ENCODE measurements at regions not wholly inside any gene's neighbourhood (a gene's known extent, or its start where the extent isn't known, plus 50 kb on each side); places are given as distances from the start of the nearest gene placed in this dataset.
"Not testable (repeated sequence)": the region's sequence is repeated elsewhere in the genome, so short reads cannot be mapped to it uniquely, and the experiment has no call there.

GRCh38 chr12:62008703-62009102, 251.5 kb upstream of the USP15 start:
- no peak for DNase-seq (ENCODE audit: low read depth)

GRCh38 chr12:62009445-62009844, 250.8 kb upstream of the USP15 start:
- no peak for DNase-seq (ENCODE audit: low read depth)

DNA sequence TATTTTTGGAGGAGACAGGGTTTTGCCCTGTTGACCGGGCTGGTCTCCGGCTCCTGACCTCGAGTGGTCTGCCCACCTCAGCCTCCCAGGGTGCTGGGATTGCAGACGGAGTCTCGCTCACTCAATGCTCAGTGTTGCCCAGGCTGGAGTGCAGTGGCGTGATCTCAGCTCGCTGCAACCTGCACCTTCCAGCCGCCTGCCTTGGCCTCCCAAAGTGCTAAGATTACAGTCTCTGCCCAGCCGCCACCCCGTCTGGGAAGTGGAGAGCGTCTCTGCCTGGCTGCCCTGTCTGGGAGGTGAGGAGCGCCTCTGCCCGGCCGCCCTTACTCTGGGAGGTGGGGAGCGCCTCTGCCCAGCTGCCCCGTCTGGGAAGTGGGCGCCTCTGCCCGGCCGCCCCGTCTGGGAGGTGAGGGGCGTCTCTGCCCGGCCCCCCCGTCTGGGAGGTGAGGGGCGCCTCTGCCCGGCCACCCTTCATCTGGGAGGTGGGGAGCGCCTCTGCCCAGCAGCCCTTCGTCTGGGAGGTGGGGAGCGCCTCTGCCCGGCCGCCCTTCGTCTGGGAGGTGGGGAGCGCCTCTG, 249.8 kb upstream of the USP15 start:
- not testable (repeated sequence) for DNase-seq (ENCODE audit: low read depth)

GRCh38 chr12:62010973-62011372, 249.2 kb upstream of the USP15 start:
- not testable (repeated sequence) for DNase-seq (ENCODE audit: low read depth)

- no peak for DNase-seq (ENCODE audit: low read depth)
These were observed 245.9 kb upstream of the USP15 start for GRCh38 chr12:62014330-62014729.

DNA sequence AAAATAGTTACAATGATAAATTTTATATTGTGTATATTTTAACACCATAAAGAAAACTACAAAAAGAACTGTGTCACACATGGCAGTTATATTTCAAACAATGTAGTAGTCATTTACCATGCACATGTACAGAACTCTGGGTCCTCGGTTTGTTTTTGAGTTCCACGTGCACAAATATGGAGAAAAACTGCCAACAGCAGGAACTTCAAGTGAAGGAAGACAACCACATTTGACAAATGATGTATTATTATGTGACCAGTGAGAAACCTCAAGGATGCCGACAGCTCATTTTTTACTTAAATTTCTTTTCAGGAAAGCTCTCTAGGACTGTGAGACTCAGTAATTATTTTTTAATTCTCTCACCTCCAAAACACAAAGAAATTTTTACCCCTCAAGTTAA, 244.2 kb upstream of the USP15 start:
- no peak for DNase-seq (ENCODE audit: low read depth)

- no peak for DNase-seq (ENCODE audit: low read depth)
These were observed 238.4 kb upstream of the USP15 start for GRCh38 chr12:62021808-62022207.

DNA sequence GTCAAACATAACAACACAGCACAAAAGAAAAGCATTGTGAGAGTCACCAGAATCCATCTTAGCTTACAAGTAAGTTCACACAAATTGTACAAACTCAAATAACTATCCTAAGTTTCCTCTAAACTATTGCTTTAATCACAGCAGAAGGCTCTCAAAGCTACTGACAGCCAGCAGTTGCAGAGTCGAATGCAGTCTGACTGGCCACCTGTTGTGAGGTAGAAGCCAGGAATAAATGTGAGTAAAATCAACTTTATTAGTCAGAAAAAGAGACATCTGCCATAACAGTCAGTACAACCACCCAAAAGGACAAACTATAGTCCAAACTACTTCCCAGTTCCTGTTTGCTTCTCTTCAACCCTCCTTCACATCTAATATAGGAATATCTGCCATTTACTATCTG, 231.7 kb upstream of the USP15 start:
- no peak for DNase-seq (ENCODE audit: low read depth)

DNA sequence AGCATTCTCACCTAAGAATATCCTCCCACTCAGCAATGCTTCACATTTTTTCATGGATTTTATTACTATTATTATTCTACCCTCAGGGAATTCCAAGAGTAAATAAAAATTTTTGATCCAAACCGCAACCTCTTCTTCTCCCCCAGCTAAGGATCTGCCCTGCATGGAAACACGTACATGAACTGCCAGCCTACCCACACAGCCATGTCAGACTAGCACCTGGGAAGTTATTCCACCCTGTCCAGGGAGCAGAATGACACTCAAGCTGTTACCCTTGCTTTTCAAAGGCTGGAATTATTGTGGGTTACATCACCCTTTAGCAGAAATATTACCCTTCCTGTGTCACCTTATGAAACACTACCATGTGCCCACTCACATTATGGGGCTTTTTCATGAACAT, 227.3 kb upstream of the USP15 start:
- DNase-seq (ENCODE audit: low read depth) = no peak

DNA sequence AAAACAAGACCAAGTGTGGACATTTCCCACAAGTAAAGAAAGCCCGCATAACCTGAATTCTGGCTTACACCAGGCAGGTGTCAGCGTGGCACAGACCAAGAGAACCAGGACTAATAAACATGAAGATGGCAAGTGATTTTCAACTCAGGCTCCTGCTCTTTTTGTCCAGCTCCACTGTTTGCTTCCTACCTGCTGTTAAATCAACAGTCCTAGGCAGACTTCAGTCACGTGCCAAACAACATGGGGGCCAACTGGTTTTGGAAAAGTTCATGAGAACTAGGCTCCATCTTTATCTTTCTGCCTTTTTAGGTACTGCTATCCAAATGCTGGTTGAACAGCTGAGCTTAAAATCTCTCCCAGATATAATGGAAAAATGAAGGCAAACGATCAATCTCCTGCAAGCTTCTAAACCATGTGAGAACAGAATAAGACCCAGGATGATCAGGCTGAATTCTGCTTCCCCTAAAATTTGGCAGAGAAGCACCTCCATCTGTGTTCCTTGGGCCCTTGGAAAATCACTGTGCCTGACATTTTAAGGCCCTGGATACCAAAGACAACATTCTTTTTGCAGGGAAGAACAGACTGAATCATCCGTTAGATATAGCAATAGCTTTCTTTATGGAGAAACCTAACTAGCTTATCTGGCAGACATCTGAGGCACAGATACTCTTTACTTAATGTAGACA, 215.6 kb upstream of the USP15 start:
- DNase-seq (ENCODE audit: low read depth) = no peak

GRCh38 chr12:62045211-62045610, 215.0 kb upstream of the USP15 start:
- DNase-seq (ENCODE audit: low read depth) = no peak

DNA sequence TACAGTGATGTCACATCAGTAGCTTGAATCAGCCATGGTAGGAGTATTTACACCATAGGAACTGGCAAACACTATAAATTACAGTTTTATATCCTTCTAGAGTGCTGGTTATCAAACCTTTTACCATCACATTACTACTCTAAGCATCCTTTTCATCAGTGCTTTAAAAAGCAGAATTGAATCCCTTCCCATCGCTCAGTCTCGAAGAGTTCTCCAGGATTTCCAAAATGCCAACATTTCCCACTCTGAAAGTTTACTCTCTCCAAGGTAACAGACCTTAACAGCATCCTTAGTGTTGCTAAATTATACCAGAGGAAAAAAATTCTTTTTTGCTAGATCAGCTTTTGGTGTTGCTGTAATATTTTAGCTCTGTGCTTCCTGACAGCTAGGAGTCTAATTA, 209.4 kb upstream of the USP15 start:
- no peak for DNase-seq (ENCODE audit: low read depth)

- no peak for DNase-seq (ENCODE audit: low read depth)
These were observed 190.2 kb upstream of the USP15 start for GRCh38 chr12:62069976-62070375.

- not testable (repeated sequence) for DNase-seq (ENCODE audit: low read depth)
These were observed 187.0 kb upstream of the USP15 start for GRCh38 chr12:62073236-62073635.

- DNase-seq (ENCODE audit: low read depth) = no peak
These were observed 184.3 kb upstream of the USP15 start for GRCh38 chr12:62075870-62076269.

DNA sequence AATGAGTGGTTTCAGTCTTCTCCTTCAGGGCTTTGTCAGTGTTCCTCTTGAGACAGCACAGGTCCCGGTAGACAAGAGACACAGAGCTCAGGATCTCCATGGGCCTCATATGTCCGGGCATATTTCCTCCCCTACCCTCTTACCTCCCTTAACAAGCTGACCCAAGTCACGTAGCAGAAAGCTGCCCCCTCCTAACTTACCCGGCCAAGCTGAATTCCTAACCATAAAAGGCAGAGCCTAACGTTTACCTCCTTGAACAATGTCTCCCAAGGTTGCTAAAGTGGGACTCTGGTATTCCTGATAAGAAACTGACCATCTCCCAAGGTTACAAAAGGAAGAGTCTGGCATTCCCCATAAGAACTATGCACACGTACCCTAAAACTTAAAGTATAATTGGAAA, 182.2 kb upstream of the USP15 start:
- no peak for DNase-seq (ENCODE audit: low read depth)

DNA sequence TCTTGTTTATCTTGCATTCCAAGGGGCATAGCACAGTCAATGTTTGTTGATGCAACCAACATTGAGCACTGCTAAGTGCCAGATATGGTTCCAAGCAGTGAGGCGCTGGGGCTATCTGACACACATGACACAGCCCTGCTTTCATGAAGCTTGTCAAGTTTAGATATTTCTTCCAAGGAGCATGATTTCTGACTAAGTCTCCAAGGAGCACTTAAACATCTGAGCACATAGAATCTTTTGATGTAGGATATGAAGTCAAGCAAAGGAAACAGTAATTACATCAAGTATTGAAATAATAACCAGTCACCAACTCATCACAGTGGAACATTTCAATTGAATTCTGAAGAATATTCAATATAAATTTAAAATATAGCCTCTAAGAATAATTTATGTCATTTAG, 177.8 kb upstream of the USP15 start:
- no peak for DNase-seq (ENCODE audit: low read depth)

DNA sequence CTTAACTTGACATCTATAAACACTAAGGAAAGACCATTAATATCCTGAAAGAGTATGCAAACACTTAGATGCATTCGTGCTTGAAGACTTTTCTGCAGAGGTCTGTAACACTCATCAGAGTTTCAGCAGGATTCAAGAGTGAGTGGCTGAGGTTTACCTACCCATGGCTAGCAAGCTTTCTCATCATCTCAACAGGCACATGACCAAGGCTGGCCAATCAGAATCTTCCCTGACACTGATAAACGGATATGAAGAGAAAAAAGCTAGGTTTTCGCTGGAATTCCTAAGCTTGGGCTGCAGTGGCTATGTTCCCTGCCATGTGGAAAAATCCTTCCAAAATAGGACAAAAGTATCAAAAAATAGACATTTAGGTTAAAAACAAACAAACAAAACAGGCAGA, 162.1 kb upstream of the USP15 start:
- no peak for DNase-seq (ENCODE audit: low read depth)

- DNase-seq (ENCODE audit: low read depth) = no peak
These were observed 156.5 kb upstream of the USP15 start for GRCh38 chr12:62103748-62104147.

DNA sequence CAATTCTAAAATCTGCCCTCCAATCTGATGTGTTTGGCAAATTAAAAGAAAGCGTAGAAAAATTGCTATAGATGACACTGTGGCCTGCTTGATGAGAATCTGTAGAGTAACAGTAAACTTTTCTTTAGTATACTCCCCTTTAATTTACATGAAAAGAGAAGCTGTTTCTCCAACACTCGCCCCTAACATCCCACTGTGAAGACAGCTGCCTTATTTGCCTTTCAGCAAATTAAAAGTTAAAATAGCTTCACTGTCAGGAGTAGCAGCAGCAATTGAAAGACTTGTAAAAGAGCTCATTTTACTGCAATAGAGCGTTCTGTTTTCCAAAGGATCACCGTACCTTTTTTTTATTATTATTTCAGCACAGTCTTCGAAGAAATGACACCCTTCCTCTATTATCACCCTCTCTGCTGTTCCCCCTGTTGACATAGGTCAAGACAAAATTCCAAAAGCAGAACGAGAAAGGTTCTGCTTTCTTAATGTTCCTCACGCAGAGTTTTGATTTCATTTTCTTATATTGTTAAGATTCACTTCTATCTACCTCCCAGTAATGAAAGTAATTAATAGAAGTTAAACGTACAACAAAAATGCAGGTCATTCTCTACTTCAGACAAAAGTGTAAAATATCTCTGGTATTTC, 153.5 kb upstream of the USP15 start:
- no peak for DNase-seq (ENCODE audit: low read depth)

DNA sequence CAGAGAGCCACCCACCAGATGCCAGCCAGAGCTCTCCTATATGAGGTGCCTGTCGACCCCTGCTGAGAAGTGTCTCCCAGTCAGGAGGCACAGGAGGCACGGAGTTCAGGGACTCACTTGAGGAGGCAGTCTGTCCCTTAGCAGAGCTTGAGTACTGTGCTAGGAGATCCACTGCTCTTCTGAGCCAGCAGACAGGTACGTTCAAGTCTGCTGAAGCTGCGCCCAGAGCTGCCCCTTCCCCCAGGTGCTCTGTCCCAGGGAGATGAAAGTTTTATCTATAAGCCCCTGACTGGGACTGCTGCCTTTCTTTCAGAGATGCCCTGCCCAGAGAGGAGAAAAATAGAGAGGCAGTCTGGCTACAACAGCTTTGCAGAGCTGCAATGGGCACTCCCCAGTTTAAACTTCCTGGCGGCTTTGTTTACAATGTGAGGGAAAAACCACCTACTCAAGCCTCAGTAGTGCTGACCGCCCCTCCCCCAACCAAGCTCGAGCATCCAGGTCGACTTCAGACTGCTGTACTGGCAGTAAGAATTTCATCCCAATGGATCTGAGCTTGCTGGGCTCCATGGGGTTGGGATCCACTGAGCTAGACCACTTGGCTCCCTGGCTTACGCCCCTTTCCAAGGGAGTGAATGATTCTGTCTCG, 146.7 kb upstream of the USP15 start:
- DNase-seq (ENCODE audit: low read depth) = no peak

GRCh38 chr12:62116986-62117385, 143.2 kb upstream of the USP15 start:
- DNase-seq (ENCODE audit: low read depth) = no peak

GRCh38 chr12:62123721-62124203, 136.4 kb upstream of the USP15 start:
- no peak for DNase-seq (ENCODE audit: low read depth)

Measured in HS-27A (cell line).